Right renal pelvis (tissue), 4 donors: ENCODE measurements at regions not wholly inside any gene's neighbourhood (a gene's known extent, or its start where the extent isn't known, plus 50 kb on each side); places are given as distances from the start of the nearest gene placed in this dataset.

ENCODE experiments used
- DNase-seq, 4 donors: peaks; one replicate each; pipeline ENCODE4 v3.0.0-alpha.2; 2013; ENCODE audit warnings: low read depth in 4 of 4, low spot score in 3 of 4, missing footprints in 1 of 4

DNA sequence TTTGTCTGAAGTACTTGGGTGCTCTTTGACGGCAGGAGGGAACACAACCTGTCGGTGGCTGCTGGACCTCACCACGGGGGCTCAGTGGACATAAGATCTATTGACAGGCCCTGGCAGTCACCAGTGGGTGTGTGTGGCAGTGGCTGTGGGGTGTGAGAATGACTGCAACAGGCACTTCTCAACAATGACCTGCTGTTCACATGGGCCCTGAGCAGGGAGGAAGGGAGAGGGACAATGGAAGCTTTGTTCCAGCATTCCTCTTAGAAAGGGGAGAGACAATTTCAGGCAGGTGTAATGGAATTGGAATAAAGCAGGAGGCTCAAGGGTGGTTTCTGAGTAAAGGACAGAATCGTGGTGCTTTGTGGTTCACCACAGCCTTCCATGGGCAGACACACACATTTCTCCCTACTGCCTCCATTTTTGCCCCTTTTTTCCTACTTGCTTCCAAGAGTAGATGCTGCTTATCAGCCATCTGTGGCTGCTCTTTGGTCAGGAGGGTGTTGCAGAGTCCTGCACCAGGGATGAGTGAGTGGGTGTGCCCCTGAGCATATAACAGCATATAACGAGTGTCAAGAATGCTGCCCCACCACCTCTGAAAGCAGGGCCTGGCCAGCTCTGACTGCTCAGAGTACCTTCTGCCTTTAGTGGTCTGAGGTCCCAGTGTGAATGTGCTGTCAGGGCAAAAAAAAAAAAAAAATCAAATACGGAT, 267.7 kb downstream of the RASSF9 start:
- no peak for DNase-seq

DNA sequence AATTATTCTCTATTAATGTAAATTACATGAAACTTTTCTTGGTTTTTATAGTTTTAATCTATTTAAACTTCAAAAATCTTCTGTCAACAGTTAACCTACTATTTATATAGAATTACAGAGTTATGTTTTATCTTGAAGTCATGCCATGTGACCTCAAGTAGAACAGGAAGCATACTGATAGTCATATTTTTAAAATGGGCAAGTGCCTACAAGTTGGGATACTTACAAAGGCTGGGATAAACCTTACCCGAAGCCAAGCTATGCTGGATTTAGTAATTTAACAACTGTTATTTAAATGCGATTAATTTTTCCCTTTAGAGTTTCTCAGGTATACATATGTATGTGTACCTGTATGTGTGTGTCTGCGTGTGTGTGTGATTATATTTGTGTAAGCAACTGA, 266.9 kb downstream of the RASSF9 start:
- DNase-seq, result no peak

DNA sequence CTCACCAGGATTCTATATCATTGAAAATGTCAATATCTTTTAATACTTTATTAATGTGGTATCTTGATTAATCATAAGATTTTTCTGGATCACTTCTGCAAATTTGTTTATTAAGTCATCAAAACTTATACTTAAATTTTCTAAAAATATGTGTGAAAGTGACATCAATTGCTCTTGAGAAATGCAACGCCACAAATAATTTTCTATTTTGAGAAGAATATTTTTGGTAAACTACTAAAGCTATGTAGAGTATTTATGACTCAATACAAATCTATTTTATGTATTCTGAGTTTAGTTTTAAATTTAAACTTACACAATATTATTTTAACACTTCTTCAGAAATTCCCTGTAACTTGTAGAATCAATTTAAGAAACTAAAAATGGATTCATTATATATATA, 263.3 kb downstream of the RASSF9 start:
- no peak for DNase-seq

DNA sequence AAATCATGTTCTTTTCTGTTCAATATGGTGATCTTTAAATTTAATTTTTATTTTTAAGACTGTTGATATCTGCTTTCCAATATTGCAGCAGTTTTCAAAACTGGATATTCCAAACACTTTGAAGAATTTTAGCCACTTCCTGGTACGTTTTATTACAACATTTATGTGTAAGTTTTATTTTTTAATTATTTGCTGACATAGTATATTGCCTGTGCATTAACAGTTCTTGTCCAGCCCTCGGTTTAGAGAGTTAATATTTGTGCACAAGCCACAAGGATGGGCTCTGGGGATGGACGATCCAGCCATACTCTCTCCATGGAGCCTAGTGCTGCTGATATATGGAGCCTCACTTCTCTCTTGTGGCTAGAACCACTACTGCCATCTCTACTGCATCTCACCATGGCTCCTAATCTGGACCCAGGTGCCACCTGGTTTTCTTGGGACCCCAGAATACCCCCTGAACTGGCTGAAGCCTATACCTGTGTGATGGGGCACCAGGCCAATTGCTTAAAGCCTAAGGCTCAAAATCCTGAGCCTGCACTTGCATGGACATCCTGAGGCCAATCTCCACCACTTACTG, 262.5 kb downstream of the RASSF9 start:
- no peak for DNase-seq

DNA sequence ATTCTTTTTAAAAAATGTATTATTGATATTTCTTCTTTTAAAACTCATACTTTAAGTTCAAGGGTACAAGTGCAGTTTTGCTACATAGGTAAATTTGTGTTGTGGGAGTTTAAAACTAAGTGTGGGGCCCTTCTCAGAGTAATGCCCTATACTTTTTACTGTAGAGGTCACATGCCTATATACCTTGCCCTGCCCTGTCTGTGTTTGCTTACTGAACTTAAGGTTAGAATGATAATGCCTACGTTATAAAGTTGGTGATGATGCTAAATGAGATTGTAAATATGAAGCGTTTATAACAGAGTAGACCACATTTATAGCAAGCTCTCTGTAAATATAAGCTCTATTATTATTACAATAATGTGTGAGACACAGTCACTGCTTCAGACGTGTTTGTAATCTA, 261.9 kb downstream of the RASSF9 start:
- DNase-seq, result no peak

DNA sequence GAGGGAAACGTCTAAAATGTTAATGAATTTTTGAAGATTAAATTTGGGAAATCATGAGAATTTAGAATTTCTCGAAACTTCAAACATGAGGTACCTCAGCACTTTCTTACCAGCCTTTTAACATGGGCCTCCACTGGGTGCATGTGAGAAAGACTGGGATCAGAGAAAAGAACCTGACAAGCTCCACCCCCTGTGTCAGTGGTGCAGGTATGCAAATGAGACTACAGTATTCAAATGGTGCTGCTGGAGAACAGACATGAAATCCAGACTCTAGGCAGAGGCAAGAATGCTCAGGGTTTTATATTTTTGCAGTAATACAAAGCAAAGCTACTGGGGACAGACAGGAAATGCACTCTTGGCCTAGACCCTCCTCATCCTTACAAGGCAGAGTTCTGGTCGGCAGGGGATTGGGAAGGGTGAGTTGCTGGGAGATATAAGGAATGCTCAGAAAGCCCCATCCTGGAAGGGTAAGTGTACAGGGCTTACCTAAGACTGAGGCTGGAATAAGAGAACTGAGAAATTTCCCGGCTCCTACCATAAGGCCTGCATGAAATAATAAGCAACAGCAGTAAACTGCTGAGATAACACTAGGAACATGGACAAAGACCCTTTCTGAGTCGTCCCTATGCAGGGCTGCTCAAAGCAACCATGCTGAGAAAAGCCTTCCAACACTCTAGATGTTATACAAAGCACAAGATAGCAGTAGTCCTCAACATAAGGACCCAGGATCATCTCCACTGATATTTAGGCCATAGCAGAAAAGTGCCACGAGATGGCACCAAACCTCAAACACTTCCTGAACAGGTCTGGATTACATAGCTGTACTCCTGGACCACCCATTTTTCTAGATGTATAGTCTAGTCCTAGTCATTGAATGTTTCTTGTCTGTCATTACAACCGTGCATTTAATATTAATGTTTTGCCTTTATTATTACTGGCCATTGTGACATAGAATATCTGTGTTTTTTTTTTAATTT, 260.8 kb downstream of the RASSF9 start:
- peak; percentile 34 to 43 (median 36) for DNase-seq

DNA sequence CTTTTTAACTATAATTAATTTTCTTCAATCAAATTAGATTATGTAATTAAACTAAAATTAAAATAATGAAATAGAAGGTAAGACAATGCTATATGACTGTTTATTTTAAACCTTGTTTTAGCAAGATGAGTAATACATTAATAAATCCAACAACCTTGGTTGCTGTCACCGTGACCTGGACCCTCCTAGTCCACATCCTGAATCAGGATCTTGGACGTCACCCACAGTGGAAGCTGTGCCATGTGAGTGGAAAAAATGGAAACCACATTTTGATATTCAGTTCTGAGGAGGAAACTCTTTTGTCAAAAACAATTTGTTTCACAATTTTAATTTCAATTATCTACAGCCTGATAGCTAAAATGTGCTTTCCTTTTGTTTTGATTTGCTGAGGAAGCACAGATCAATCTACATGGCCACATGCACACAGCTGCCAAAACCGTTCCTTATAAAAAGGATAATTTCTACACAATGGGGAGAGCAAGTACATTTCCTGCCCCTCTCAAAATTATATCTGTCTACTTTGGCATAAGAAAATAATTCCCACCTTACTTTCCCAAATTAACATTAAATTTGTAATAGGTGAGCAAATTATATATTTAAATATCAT, 255.5 kb downstream of the RASSF9 start:
- DNase-seq, result no peak

DNA sequence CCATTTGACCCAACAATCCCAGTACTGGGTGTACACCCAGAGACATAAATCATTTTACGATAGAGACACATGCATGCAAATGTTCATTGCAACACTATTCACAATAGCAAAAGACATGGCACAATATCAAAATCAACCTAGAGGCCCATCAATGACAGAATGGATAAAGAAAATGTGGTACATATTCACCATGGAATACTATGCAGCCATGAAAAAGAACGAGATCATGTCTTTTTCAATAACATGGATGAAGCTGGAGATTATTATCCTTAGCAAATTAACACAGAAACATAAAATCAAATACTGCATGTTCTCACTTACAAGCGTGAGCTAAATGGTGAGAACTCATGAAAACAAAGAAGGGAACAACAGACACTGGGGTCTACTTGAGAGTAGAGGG, 249.1 kb downstream of the RASSF9 start:
- DNase-seq, result no peak

DNA sequence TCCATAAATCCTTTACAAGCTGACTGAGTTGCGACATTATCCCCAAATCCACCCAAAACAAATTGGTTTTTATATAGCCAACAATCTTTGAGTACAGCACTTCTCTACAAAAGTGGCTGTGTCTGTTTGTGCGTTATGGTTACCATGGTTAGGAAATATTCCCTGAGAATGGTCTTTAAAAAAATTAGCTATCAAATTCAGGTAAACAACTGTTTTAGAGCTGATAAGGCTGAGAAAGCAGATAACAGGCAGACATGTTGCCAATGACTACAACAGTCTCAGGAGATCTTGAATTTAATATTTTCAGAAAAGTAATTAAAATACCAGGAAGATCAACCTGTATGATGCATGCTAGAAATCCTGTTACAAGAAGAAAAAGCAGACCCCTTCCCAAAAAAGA, 248.0 kb downstream of the RASSF9 start:
- DNase-seq, result no peak

DNA sequence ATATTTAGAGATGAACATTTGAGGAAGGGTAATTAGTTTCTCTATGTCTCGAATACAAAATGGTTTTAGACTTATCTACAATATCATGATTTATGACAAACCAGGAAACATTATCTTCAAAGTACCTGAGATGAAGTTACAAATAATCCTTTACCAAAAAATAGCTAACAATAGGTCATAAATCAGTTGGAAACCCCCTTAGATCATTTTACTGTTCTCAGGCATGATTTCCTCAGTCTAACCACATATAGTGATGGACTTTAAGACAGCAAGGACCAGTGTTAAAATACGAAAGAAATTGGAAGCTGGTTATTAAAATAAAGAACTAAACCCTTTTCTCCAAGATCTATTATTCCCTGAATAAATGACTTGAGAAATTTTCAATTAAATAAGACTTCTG, 235.4 kb downstream of the RASSF9 start:
- no peak for DNase-seq

DNA sequence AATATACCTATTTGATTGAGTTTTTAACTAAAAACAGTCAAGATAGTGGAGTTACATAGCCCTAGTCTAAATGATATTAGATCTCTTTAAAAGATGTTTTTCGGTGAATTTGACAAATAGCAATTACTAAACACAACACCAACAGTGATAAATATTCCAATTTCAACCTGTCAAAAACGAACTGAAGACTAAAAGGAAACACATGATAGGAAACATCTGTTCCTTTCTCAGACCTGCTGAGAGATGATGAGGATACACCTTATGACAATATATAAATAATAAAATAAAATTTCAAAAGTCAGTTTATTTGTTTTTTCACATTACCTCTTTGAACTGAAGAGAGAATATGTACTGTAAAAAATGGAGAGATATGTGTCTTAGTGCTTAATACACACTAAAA, 232.7 kb downstream of the RASSF9 start:
- no peak for DNase-seq

DNA sequence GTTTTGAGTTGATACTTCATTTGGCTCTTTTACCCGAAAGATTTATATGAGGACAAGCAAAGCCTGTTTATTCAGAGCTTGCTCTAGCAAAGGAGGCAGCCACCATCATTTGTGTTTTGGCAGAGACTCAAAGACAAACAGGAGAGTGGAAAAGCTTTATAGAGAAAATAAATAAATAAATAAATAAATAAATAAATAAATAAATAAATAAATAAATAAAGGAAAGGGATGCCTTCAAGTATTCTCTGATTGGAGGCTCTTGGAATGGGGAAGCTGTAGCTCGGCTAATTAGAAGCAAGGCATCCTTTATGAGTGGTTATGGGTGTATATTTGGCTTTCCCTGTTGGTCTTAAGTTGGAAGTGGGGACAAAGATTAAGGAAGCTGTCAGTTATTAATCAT, 229.8 kb downstream of the RASSF9 start:
- DNase-seq, result no peak

DNA sequence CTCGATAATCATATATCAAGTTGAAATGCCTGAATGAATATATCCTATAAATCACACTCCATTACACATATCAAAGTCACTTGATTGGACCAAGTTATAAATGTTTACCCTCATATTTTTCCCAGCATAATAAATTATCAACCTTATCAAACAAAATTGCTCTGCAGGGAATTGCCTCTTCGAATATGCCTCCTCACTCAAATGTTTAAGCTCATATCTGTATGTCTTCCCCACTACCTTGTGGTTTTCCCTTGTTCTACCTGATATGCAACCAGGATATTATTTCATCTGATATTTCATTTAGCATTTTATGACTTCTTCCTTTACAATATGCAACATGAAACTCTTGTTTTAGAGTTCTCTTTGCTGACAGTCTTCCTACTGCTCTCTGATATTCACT, 226.4 kb downstream of the RASSF9 start:
- no peak for DNase-seq

DNA sequence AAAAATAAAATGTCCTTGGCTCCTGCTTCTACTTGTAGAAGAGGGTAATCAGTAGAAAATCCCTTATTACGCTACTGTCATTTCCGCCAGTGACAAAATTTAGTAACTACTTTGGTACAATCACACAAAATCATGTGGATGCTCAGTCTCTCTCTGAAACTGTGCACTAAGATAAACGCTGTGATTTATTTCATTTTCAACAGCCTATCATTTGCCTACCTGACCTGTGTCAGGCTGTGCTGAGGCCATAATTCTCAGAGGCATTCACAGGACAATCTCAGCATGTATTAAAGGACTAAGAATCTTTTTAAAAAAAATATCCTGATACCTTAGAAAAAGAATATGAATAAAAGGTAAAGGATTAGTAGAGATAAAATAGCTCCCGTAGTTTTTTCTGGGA, 226.0 kb downstream of the RASSF9 start:
- DNase-seq, result no peak

DNA sequence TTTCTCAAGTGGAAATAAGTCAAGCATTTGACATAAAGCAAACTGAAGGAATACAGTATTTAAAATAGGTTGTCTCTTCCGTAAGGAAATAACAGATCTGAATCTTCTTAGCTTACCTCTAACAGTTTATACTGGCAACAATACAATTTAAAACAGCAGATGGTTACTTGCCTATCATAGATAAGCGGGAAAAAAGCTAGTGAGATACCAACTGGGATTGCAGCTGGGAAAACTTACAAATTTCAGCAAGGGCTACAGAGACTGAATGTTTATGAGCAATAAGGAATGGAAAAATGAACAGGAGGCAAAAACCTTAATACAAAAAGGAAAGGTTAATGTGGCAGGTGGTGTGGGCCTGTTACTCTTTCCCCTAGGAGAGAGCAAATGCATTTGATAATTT, 220.0 kb downstream of the RASSF9 start:
- no peak for DNase-seq

DNA sequence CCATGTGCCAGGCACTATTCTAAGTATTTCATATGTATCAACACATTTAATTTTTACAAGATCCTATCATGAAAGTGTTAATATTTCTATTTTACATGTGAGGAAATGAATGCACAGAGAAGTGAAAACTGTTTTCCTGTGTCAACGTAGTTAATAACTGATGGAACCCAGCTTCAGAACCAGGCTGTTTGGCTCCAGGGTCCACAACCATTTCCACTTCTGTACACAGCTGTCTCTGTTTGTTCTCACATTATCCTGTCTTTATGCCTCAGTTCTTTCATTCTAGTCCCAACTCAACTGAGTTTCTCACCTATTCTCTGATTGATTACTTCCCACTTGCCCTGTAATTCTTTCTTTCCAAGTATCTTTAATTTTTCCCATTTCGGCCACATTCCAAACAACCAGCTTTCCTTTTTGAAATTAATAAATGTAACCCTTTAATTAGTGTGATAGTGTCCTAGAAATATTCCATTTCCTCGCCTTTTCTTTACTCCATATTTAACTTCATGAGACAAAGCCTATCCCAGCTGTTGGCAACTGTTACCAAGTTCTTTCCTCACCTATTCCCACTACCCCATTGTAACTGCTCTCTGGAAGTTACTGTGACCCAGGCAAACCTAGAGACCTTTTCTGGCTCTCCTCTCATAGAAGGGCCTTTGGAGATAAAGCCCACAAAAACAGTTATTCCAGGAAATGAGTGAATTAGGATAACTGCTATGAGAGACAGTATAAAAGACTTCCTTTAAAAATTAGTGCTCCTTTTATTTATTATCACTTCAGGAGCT, 218.7 kb downstream of the RASSF9 start:
- no peak for DNase-seq

DNA sequence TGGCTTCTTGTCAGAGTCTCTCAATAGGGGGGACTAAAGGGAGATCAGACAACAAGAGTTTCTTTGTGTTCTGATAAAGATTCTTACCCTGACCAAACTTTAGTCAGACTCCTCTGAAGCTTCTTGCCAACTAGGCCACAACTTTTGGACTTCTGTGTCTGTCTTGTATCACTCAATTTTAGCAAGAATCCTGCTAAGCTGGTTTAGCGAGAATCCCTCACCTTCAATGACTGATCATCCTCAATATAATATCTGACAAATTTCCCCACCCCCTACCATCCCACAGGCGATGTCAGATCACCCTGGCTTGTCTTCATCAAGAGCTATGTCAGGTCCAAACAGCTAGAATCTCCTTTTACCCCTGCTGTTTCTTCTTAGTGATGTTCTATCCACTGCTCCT, 215.2 kb downstream of the RASSF9 start:
- no peak for DNase-seq

DNA sequence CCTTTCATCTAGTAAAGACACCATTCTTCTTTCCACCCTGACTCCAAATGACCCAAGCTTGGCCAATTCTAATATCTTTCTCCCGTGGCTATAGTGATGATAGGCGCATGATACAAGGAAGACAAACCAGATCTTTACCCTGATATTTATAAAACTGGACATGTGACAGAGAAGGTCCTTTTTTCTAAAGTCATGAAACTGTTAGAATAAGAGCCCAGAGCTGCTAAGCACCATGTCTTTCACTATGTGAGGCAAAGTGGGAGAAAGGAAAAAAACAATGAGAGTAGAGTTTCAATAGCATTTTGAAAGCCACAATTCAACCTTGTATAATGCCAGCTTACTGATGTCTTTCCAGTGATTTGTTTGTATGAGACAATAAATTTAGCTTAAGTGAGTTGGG, 212.4 kb downstream of the RASSF9 start:
- no peak for DNase-seq

DNA sequence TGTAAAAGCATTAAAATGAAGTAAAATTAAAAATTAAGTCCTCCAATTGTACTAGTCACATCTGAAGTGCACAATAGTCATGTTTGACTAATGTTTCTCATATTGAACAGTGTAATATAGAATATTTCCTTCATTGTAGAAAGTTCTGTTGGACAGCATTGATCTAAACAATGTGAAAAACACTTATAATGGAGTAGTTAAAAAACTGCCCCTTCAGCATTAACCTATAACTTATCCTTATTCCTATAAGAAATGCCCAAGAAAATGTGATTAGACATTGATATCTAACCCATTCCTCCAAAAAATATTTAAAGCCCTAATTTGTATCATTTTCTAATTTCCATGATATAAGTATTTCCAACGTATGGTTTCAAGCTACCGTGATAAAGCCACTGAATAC, 210.7 kb downstream of the RASSF9 start:
- no peak for DNase-seq

DNA sequence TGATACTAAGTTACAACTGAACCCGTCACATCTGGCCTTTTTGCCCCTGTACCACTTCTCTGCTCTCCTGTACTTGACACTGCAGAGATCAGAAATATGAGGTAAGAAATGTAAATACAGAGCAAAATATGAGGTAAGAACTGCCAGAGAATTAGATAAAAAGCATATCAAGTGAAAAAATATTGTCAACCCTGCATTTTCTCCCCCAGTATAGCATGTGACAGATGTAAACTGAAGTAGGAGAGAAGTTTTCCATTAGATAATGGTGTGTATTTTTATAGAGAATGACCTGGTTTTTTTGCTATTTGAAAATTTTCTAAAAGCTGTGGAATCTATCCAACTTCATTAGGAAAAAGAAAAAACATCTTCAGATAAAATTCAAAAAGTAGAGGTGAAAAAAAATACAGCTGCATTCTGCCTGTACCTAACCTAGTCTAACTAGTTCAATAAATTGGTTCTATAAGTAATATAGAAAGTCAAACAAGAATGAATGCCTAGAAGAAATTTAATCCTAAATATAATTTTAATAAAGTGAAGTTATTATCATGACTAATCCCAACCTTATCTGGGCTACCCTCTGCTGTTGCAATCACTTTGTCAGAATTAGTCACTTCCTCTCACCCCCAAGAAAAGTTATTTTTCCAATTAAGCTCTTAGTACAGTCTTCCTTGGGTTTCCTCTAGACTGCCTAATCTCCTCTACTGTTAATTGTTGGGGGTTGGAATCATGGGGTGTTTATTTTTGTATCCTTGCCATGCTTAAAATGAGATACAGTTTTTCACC, 210.0 kb downstream of the RASSF9 start:
- no peak for DNase-seq
